SKM-1 treated with dmso at 0.1 percent for 144 hours (cell line): ENCODE measurements at regions not wholly inside any gene's neighbourhood (a gene's known extent, or its start where the extent isn't known, plus 50 kb on each side); places are given as distances from the start of the nearest gene placed in this dataset.
"Not testable (repeated sequence)": the region's sequence is repeated elsewhere in the genome, so short reads cannot be mapped to it uniquely, and the experiment has no call there.

Source experiments
- DNase-seq: peaks from one replicate; lab custom pipeline; 2025; ENCODE audit not compliant: unreplicated experiment; lab: John Stamatoyannopoulos, UW

DNA sequence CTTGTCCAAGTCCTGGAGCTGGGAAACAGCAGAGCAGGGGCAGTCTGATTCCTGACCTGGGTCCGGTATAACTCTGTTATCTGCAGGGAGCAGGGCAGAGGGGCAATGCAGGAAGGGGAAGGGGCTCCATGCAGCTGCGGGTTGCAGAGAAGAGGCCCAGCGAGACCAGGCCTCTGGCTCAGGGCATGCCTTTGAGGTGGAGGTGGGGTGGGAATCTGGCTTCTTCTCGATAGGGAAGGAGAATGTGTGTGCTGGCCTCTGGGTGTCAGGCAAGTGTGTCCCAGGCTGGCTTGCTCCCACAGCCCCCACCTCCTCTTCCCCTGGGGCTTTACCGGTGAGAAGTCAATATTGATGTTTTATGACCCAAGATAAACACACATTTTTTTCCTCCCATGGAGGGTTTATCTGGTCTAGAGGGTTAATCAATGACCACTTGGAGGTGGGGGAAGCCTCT is 187.1 kb upstream of the HAAO start:
- DNase-seq = no peak

DNA sequence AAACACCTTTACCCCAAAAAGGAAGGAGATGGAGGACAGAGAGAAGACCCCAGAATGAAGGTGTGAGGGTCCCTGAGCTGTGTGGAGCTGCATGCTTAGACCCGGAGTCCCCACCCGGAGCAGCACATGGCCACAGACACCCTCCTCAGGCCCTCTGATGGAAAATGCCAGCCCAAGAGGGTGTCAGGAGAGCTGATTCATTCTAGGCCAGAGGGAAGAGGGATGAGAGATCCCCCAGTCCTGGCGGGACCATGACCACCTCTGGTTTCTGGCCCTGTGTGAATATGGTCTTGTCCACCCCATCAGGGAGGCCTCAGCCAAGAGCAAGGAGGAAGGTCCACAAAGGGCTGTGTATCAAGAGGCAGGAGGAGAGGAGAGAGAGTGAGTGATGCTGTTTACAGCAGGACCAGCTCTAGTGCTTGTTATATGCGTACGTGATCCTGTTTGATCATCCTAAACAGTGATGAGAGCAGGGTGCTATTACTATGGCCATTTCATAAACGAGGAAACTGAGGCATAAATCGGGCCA is 186.6 kb upstream of the HAAO start:
- DNase-seq = no peak

DNA sequence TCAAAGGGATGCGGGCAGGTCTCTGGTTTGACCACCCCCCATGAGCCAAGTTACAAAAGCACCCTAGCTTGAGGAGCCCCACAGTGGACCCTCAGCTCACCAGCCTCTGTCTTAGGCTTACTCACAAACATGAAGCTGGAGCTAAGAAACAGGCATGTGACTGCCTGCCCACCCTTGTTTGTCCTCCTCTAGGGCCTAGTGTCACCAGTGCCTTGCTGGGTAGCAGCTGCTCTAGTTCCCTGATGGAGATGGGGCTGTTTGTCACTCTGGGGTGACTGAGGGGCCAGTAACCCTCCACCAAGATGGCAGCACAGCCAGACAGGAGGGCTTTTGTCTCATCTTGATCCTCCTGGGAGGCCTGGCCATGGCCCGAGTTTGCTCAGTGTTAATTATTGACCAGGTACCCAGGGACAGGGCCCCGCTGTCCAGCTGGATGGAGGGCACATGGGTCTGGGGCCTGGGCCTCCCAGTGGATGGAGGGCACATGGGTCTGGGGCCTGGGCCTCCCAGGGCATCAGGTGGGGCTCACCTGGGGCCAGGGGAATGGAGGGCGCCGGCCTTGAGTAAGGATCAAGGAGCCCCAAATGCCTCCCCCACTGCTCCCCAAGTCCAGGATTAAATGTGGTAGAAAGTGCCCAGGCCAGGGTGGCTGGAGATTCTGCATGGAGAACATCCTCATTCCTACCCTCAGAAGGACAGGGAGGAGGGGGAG is 185.9 kb upstream of the HAAO start:
- DNase-seq = no peak

DNA sequence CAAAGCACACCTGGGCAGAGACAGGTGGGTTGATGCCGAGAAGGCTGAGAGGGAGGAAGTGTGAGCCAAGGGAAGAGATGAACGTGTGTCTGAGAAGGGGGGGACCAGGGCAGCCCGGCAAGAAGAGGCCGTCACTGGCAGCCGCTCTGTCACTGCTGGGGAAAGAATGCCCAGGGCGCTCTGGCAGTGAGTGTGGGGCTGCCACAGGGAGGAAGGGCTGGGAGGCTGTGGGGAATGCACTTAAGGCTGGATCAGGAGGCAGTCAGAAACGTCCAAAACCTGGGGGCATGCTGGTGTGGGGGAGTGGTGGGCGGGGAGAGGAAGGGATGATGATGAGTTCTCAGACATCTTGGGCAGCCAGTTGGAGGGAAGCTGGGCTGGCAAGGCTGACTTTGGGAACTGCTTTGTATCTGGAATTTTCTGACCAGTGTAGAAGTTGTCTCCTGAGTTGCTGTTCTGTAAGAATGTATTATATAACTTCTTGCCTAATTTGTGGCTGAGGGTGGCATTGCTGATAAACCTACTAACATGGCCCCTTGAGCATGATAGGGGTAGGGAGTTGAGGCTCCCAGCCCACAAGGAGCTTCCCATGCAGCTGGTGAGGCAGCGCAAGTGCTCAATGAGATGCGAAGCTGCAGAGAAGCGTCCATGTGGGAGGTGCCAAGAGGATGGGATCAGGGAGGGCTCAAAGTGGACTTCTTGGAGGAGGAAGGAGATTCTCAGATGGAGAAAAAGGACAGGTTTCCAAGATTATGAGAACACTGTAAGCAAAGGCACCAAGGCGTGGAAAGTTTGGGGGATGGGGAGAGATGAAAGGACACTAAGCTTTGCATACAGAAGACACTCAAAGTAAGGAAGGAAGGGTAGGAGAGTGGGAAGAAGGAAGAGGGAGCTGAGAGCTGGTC is 185.1 kb upstream of the HAAO start:
- DNase-seq = no peak

DNA sequence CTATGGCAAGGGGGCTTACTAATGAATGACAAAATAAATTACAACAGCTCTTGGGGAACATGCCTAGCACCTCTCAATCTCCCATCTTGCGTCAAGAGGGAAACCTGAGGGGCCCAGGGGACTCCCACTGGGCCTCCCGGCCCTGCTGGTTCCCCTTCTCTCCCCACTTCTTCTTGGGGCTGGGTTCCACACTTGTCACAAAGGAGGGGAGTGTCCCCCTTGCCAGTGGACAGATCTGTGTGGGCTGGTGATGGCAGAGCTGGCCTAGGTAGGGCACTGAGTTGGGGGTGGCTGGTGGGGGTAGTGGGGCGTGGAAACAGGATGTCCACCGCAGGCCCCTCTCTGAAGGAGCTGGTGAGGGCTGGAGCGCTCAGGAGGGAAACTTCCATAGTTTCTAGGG is 184.0 kb upstream of the HAAO start:
- DNase-seq = no peak

DNA sequence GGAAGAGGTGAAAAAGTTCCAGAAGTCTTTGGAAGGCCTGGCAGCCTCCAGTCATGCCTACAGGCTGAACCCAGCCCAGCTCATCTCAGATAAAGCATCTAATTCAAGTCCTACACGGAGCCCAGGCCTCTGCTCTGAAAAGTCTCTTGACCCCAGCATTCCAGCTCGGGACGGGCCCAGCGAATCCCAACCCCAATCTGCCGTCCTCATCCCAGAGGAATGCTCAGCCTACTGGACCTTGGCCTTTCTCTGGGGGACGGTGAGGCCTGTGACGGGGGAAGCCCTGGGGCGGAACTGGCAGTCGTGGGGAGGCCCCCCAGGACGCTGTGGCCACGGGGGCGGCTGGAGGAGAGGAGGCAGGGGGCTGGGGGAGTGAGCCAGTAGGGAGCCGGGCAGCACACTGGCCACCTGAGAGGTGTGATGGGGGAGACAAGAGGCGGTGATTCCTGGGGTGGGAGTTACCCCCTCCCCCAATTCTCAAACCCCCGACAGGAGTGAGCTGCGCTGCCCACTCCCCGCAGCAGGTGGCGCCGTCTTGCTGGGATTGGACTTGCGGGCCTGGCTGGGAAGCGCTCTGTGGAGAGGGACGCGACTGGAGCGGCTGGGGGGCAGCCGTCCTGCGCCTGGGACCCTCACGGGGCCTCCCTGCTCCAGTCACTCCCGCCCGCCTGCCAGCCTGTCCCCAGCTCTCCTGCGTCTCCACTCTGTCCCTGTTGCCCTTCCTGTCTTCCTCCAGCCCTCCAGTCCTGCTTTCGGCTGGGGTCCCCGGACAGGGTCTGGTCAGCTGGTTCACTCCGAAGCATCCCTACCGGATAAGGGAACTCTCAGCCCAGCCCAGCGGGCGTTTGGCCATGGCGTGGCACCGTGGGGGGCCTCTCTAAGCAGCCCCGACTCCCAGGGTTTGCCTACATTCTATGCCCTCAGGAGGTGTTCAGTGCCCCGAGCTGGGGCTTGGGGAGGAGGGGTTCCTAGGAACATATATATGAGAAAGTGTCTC is 182.6 kb upstream of the HAAO start:
- DNase-seq = peak; percentile 43

DNA sequence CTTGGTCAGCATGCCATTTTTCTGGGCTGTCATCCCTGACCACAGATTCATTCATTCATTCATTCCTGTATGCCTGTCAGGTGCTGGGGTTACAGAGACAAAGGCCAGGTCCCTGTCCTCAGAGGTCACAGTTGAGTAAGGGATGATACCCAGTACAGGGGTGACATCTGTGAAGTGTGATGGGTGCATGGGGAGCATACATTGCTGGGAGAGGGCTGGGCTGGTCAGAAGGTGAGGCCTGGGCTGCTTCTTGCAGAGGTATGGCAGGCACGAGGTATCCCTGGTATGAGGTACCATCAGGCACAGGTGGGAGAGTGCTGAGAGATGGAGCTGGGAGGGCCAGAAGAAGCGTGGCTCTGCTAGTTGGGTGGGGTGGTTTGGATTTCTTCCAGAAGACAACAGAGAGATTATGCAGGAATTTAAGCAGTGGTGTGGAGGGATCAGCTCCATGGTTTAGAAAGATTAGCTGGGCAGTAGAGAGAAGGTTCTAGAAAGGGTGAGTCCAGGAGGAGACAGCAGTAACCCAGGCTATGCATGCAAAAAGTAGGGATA is 181.9 kb upstream of the HAAO start:
- DNase-seq = no peak

DNA sequence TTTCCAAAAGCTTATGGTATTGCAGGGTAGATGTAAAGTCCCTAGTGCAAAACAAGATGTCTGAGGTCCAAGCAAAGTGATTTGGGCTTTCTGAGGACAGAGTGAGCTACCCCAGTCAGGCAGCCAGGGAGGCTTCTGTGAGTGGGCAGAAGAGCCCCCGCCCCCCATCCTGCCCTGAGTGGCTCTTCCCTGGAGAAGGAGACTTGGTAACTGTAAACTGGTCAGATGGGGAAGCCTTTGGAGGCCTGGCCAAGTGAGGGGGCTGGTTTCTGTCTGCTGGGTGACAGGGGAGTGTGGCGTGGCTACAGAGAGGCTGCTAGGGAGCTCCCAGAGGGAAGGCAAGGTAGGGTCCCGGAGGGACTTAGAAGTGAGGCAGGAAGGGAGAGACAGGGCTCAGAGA is 181.3 kb upstream of the HAAO start:
- no peak for DNase-seq

DNA sequence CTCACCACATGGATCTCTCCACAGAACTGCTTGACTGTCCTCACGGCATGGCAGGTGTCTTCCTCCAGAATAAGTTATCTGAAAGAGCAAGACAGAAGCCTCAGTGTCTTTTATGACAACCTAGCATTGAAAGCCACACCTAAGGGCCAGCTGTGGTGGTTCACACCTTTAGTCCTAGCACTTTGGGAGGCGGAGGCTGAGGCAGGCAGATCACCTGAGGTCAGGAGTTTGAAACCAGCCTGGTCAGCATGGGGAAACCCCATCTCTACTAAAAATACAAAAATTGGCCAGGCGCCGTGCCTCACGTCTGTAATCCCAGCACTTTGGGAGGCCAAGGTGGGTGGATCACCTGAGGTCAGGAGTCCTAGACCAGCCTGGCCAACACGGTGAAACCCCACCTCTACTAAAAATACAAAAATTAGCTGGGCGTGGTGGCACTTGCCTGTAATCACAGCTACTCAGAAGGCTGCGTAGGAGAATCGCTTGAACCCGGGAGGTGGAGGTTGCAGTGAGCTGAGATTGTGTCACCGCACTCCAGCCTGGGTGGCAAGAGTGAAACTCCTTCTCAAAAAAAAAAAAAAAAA is 180.6 kb upstream of the HAAO start:
- DNase-seq = not testable (repeated sequence)

DNA sequence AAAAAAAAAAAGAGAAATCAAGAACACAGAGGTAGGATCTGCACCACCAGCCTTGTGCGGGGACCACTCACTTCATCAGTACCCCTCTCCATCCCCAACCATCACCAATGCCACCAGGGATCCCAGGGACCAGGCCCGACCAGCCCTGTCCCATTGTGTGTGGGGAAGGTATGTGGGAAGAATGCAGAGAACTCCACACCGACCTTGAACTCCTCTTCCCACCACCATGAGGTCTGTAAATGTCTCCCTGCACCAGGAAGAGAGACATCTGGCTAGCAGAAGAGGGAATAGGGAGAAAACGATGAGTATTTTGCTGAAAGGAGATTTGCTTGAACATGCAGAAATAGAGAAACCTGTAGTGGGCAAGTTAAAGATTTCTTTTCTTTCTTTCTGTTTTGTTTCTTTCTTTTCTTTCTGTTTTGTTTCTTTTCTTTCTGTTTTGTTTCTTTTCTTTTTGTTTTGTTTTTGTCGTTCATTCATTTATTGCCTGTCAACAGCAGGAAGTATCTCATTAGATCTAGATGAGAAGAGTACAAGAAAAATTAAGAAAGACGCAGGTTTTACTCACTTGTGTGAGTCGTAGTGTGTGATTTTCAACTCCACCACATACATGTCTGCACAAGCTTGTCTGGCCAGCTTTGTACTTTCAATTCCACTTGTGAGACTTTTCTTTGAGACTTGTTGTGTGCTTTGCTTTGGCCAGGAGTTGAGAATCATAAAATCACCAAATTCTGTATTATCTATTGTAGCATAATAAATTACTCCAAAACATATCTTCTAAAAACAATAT is 179.8 kb upstream of the HAAO start:
- no peak for DNase-seq

DNA sequence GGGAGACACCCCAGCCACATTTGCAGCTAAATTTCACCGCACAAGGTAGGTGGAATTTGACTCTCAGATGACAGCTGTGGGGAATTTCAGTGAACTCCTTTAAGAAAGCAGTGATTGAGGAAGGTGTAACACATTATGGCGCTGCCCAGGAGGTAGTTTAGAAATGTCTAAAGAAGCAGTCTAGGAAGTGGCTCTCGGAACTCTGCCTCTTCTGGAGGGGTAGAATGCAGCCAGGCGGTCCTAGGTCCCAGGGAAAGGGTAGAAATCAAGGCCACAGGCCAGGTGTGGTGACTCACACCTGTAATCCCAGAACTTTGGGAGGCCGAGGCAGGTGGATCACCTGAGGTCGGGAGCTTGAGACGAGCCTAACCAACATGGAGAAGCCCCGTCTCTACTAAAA is 179.0 kb upstream of the HAAO start:
- DNase-seq = no peak

DNA sequence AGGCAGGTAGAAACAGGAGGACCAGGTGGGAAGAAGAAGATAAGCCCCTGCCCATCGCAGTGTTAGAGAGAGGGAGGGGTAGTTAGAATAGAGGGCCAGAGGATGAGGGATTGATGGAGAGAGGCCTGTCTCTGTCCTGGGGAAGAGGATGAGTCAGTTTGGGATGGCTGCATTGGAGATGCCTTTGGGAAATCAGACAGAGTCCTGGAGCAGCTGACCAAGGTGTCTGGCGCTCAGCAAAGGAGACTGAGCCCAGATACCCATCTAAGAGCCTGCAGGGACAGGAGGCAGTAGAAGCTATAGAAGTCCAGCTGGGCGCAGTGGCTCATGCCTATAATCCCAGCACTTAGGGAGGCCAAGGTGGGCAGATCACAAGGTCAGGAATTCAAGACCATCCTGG is 177.8 kb upstream of the HAAO start:
- no peak for DNase-seq

DNA sequence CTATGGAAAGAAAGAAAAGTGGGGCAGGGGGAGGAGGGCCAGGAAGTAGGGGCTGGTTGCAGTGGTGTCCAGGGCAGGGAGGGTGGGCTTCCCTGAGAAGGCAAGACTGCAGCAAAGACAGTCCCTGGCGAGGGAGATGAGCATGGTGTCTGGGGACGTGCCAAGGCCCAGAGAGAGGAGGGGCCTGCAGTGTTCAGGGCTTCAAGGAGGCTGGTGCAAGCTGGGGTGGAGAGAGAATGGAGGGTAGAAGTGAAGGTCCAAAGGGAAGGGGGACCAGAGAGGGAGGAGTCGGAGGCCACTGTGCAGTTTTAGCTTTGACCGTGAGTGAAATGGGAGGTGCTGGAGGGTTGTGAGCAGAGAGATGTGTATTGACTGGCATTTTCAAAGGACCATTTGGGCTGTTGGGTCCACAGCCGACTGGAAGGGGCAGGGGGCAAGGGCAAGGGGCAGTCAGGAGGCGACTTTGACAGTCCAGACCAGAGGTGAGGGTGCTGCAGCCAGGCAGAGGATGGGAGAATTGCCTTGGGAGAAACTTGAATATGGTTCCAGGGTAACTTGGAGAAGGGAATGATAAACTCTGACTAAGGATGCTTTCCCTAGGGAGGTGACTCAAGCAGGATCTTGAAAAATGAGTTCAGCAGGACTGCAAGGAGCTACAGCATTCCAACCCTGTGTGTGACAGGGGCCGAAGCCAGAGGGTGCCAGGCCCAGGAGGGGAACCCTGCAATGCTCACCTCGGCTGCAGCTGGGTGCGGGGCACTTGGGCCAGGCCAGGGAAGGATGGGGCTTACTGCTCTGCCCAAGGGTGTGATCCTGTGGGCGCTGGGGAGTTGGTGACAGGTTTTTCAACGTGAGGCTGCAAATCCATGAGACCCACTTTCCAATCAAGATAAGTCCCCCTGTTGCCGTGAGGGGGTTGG is 177.1 kb upstream of the HAAO start:
- no peak for DNase-seq

DNA sequence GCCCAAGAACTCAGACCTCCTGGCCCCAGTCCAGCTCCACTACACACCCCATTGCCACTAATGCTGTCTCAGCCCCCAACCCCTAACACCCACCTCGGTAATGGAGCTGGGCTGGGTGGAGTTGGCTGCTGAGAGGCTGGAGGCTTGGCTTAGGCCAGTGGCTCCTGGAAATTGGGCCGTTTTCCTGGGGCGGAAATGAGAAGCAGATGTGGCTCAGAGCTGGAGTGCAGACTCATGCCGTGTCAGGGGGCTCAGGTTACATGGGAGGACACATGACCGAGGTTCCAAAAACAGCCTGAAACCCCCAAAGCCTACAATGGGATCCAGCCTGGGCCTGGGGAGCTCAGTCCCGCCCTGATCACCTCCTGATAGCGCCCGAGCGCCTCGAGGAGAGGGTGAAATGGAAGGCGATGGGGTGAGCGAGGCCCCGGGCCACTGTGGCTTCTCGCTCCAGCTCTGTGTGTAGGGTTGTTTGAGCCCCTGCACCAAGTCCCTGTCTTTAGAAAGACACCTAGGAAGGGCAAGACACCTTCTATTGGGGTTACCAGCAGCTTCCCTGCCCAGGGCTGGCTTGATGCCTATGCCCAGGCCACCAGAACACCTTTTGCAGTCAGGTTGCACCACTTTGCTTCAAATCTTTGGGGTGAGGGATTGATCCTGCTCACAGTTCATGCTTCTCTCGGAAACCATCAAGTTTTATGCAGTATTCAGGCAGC is 175.7 kb upstream of the HAAO start:
- no peak for DNase-seq

DNA sequence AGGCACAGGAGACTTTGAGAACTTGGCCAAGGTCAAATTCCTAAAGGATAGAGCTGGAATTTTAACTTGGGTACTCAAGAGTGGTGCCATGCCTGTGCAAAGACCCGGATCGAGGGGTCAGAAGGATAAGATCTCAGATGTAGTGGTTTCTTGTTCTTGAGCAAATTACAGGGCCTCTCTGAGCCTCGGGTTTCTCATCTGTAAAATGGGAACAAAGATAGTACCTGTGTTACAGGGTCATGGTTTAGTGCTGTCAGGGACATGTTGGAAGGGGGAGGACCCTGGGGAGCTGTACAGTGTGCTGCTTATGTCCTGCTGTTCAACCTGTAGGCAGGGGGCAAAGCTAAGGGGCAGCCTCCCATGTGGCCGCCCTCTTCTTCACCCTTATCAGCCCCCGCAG is 173.5 kb upstream of the HAAO start:
- no peak for DNase-seq

DNA sequence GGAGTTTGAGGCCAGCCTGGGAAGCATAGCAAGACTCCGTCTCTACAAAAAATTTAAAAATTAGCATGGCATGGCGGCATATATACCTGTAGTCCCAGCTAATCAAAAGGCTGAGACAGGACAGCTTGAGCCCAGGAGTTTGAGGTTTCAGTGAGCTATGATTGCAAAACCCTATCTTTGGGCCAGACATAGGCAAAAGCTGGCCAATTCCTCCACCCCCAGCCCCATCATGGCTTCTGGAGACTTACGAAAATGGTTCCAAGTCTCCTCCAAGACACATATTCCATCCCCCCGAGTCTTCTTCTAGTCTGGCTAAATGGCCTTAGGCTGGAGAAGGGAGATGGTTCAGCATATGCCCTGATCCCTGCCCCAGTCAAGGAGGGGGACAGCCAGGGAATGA is 172.8 kb upstream of the HAAO start:
- no peak for DNase-seq

DNA sequence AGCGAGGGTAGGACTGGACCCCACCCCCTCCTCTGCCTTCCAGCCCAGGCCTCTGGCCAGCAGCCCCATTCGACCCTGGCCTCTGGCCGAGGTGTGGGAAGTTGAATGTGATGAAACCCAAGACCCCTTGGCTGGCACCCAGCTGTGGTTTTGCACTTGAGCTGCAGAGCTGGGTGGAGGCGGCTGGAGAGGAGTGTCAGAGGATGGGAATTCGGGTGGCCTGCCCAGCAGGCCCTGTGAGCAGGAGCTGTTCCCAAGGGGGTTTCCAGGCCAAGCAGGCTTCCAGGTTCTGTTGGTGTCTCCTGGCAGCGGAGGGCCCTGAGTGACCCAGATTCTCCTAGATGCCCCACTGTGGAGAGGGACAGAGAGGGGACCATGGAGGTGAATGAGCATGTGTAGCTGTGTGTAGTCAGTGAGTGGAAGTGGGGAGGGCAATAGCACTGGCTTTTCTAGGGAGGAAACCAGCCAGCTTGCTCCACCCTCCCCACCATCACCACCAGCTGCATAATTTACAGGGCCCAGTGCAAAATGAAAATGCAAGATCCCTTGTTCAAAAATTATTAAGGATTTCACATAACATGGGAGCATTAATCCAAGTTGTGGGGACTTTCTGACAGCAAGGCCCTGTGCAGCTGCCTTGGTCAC is 172.2 kb upstream of the HAAO start:
- peak; percentile 19 for DNase-seq
